Loucy (cell line): ENCODE measurements at regions not wholly inside any gene's neighbourhood (a gene's known extent, or its start where the extent isn't known, plus 50 kb on each side); places are given as distances from the start of the nearest gene placed in this dataset.

Experiments
- CTCF ChIP-seq: fragments of 200-600 bp; sonication (generic); conservative IDR thresholded peaks from 2 replicates; pipeline ENCODE4 v1.5.1; 2014; ENCODE audit warnings: mild to moderate bottlenecking, antibody characterized with exemption, low read length
- EZH2phosphoT487 ChIP-seq: fragments of 200-600 bp; IDR thresholded peaks from 2 replicates; pipeline ENCODE4 v1.6.1; 2018; ENCODE audit warnings: antibody characterized with exemption, mild to moderate bottlenecking, moderate library complexity, borderline replicate concordance

DNA sequence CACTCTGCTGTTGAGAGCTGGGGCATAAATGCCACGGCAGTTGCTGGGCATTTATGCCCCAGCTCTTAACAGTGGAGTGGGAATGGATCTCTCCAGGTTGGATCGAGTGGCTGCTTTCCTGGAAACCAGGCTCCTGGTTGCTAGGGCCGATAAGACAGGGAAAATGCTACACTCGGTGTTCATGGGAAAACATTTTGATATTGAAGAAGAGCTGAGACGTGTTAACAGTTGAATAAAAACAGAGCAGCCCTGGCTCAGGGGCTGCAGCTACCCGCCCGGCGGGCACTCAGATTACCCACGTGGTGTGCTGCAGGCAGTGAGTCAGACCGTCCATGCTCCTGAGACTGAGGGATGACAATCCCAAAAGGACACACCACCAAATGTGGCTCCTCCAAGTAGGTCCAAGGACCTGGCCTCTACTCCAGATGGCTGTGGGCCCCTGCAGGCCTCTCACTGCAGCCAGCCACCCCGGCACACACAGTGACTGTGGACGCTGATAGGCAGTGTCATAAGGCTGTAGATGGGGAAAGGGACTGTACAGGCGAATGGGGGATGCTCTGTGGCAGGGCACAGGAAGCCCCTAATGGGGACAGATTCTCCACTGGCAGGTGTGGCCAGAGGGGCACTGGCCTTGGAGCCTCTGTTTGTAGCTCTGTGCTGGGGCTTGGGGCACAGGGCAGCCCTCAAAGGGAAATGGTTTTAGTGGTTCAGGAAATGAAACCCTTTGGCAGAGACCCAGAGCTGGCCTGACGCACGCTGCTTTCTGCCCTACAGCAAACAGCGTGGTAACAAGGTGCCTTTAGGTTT, 237.8 kb downstream of the LY86 start:
- TF ChIP-seq CTCF, result no peak
- no peak for TF ChIP-seq EZH2phosphoT487
